ENCODE measurements at regions not wholly inside any gene's neighbourhood (a gene's known extent, or its start where the extent isn't known, plus 50 kb on each side); places are given as distances from the start of the nearest gene placed in this dataset.

DNA sequence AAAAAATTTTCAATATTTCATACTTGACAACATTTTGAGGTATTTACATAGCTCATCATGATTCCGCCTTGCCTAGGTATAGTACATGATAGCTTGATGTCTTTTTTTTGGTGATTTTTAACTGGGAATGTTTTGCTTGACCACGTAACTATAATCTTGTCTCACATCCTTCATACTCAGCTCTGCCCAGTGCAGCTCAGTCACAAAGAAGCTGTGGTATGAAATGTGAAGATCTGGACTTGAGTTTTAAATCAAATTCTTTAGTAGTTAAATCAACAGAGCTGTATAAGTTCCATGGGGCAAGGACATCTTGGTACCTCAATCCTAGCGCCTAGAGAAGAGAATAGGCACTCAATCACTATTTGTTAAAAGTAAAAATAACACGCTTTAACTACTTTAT, 276.3 kb upstream of the DKK2 start:
- no peak for DNase-seq

DNA sequence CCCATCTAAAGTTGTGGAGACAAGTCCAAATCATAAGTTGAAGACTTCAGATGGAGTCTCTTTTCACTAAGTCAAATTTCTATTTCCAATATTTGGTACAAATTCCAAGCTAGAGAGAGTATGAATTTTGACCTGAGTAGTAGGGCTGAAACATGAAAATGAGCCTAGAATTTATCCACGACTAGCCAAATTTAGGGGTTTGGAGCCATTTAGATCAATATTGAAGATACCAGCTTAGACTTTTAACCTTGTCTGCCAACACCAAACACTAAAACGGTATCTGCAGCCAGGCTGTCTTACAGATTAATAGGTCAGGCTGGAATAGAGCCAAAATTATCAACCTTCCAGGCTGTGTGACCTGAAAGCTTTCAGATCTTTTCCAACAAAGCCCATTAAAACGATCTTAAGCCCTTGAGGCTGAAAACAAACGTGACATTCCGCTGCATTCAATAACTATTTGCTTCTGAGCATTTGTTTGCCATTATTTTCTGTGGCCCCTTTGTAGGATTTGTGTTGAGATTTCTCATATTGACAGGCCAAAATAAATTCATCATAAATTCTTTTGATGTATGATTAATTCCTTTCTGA, 268.7 kb upstream of the DKK2 start:
- DNase-seq, result no peak

DNA sequence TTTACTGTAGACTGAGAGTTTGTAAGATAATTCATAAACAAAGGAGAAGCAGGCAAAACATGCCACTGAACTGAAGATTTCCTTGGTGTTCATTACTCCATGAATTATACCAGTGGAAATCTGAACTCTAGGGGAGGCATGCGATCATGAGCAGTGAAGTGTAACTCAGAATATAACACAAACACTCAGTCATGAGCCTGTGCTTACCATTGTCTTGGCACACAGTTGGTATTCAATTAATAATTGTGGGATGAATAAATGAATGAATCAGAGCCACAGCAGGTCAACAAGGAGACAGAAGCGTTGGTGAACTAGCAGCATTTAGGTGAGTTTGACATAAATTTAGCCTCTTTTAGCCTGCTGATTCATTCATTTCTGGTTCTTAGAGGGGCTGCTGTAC, 263.5 kb upstream of the DKK2 start:
- DNase-seq, result no peak

DNA sequence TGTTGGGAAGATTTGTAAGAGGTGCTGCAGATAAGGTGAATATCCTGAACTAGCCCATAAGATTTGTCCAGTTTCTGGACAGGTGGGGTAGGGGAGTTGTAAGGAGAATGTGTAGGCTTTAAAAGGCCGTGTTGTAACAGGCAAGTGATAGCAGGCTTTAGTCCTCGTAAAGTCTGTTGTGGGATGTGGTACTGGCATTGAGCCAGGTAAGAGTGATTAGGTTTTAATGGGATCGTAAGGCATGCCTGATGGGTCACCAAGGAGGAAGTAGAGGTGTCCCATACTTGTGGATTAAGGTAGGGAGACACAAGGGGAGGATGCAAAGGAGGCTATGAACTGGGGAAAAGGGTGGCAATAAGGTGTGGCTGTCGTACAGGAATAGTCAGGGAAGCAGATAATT, 256.9 kb upstream of the DKK2 start:
- no peak for DNase-seq

DNA sequence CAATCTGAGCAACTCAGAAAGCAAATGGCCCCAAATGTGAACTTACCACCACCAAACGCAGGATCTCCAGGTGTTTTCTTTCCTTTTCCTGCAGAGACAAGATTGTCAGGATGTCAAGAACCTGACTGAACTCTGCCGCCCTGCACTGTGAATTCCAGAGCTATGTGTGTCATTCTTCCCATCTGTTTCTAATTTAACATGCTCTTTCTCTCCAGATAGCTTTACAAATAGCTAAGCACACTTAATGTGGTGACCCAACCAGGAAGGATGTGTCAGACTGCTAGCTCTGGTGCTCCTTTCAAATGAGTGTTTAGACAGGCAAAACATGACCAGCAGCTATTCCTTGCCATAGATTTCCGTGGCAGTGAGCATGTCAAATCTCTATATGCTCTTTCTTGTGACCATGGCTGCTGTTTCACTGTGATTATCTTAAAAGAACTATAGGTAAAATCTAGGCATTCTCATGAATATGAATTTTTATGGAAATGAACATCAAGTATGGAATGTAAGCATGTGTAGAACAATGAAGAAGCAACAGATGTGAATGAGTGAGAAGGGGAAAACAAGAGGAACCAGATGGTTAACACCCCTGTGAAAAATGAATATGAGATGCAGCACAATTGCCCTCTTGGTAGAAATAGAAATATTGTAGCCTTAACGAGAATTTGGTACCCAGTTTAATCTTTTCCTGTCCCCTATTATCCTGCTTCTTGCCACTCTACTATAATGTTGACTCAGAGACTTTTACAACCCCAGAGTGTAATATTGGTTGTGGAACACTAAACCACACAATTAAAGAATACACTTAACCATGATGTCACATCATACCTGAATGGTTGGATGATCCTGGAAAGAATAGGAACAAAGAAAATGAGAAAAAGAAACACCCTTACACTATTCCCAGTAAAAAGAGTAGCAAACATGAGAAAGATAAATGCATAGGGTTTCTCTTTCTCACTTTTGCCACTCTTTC, 247.8 kb upstream of the DKK2 start:
- no peak for DNase-seq

DNA sequence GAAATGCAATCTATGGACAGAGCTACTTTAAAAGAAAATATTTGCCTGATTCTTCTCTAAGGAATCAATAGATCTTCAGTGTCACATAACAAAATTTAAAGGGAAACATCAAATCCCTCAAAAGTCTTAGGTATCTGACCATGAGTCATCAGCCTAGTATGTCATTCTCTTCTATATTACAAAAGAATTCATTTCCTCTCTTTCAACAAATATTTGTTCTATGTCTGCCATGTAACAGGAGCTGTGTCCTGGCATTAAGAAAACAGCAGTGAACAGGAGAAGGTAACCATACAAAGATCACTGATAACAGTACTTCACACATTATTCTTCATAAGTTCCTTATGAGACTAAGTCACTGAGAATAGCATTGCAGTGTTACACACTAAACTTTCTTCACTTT, 243.6 kb upstream of the DKK2 start:
- no peak for DNase-seq

DNA sequence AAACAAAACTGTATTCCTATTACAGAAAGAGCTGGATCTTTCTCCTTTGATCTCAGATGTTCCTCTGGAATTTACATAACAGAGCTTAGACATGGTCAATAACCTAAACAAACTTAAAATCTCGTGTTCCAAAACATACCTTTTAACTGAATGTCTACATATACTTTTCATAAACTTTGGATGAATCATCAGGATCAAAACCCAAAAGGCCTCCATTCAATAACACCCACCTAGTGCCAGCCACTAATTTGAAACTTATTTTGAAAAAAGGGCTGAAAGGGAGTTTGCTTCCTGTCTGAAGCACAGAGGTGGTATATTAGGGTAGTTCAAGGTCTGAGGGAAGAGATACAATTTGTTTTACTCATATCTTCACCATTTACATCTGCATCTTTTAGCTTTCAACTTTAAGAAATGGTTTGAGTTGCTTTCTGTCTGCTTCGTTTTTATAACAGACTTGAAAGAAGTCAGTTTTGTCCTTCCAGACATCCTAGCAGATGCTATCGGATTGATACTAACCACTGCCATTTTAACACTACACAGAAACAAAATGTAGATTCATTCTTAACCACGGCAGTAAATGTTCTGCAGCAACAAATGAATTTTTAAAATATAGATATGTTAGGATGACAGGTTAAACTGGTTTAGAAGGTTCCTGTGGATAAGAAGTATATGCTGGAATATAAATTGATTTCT, 242.8 kb upstream of the DKK2 start:
- DNase-seq, result no peak

DNA sequence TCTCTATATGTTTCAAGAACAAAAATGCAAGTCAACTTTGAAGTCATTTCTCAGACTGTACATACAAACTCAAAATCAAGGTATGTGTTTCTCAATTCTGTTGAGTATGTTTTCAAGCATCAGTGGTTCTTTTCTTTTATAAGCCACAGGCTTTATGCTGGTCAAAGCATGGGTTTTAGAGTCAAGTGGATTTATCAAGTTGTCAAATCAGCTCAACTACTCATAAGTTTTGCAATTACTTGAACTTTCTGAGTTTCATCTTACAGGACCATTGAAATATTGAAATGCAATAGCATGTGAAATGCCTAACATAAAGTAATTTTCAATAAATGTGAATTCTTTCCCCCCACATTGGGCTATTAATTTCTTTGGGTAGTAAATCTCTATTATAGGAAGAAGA, 239.9 kb upstream of the DKK2 start:
- DNase-seq, result no peak

DNA sequence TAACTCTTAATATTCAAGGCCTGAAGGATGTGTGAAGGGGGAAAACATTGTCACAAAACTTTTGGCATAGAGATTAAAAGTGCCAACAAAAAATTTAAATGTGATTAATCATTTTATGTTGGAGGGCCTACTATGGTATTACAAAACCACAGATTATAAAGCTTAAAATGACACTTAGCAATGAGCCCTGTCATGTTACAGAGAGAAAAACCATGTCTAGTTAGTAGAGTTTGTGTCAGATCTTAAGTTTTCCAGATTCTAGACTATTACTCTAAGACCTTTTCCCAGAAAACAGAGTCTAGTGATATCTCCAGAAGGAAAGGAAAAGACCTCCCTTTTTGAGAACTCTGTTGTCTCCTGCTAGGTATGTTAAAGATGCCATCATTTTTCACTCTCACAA, 239.1 kb upstream of the DKK2 start:
- no peak for DNase-seq

DNA sequence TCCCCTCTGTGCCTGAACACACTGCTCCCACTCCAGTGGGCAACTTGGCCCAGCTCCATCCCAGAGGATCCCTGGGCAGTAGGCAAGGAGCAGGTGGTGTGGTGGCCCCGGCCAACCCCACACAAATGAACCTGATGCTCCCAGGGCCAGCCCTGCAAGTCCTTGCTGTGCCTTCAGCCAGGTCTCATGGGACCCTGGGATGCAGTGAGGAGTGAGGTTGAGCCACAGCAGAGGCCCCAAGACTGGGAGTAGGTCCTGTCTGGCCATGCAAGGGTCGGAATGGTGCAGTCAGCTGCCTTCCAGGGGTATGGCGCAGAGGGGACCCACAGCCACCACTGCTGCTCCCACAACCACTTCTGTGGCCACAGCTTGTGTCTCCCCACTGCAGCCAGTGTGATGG, 234.5 kb upstream of the DKK2 start:
- DNase-seq, result no peak

DNA sequence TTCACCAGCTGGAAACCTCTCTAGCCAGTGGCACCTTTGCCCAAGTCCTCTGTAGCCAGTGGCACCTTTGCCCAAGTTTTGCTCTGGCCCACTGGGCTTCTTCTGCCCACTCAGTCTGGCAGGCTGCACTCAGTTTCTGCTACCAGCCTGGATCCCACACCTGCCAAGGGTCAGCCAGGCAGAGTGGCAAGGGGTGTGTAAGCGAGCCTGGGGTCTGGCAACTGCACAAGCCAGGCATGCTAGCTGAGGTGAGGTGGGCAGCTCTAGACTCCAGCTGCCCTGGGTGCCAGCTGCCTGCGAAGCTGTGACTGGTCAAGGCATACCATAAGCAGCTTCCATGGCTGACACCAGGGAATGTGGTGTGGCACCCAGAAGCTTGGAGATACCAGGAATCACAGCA, 233.1 kb upstream of the DKK2 start:
- DNase-seq, result no peak

DNA sequence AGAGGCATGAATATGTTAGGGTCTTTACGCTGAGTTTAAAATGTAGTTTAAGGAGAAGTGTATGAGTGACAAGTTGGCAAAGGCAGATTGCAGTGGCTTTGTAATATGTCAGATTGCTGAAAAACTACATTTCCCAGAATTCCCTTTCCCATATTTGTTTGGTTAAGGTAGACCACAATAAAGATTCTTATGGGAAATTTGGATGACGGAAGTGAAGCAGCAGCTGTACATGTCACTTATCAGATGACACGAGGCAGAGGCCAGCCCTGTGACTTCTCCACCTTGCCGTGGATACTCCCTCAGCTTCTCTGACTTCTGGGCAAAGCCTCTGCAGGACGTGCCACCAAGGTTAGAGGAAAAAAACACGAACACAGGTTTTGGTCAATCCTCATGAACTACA, 229.7 kb upstream of the DKK2 start:
- no peak for DNase-seq

DNA sequence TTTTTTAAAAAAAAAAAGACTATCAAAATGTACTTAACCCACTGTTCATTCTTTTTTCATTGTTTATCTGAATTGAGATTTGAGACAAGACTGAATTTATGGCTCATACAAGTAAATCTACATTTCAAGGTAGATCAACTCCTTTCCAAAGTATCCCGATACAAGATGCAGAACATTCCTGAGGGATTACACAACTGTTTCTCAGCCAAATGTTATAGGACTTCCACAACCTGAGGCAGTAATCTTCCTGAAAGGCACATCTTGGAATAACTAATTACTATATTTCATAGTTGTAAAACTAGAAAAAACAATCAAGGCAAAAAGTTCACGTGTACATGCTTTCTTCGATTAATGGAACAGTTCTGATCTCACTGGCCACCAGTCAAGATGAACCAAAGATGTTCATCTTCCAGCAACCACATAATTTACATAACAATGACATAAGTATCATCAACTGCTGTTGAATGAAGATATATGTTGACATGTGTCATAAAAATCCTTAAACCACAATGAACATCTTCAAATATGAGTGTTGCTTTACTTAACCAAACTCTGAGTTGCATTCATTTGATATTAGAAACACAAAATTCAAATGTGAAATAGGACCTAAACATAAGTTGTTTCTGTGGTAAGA, 225.2 kb upstream of the DKK2 start:
- no peak for DNase-seq

DNA sequence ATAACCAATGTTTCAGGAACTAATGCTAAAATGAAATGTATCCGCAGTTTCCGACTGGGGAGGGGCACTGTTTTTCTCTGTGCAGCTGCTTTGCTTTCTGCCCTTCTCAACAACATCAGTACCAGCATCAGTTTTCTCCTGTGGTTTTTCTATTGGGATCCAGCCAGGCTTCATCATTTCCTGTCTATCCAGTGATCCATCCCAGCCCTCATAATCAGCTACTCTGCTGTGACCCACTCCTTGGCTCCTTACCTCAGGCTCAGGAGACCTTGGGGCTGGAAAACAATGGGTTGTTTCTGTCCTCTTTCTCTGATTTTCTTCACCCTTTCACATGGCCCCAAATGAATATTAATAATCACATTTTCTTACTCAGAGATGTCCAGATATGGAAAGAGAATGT, 222.2 kb upstream of the DKK2 start:
- DNase-seq, result no peak

DNA sequence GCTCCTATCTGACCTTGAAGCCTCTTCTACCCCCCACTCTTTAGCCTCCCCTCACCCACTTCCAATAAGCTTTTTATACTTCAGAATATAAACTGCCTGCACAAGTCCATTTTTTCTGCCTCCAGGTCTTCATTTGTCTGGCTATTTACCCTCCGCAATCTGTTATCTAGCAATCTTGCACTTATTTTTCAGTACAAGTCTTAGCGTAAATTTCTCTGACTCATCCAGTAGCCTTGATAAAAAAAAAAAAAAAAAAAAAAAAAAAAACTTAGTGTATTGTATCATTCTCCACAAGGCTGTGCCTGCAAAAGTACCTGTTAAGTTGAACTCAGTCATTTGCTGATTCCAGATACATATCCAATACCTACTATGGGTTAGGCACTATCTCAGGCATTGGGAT, 219.5 kb upstream of the DKK2 start:
- no peak for DNase-seq

DNA sequence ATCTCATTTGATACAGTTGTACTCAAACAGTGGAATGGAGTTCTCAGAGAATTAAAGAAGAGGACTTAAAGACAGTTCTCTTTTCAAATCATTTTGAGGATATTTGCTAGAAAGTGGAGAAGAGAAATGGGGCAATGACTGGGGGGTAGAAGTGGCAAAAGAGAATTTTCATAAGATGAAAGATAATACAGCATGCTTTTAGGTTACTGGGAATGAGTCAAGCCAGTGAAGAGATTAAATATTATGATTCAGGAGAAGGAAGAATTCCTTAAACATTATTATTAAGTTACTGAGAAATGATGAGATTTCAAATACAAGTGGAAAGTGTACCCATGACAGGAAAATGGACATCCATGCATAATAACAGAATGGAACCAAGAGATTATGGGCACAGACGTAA, 219.0 kb upstream of the DKK2 start:
- DNase-seq, result no peak

DNA sequence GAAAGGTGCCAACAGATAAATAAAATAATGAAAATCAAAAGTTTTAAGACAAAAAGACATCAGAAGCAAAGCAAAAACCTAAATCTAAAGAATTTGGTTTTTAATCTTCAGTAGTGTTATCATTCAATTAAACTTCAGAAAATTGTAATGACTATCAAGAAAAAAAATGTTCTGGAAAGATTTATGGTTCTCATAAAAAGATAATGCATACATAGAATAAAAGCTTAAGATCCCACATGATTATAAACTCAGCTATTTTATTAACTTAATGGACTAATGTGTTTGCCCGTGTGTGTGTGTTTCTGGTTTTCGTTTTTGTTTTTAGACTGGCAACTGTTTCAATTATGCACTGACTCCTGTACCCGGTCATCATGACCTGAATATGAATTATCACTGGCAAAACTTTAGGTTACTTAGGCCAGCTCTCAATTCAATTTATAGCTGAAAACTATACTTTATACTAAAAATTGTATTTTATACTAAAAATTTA, 217.5 kb upstream of the DKK2 start:
- no peak for DNase-seq

DNA sequence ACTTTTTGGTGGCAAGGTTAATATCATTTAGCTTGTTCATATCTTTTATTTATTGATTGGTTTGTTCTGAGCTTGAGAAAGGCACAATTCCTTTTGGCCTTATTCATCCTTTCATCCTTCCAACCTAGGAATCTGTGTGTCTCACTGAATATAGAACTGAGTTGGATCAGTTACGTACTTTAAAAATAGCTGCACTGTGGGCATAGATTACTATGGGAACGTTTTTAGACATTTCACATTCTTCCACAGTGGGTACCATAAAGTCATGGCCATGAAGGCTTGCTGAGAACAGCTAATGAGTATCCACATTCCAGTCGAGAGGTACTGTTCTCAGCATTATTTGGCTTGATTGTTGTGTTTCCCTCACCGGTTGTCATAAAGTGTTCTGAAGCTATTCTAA, 217.0 kb upstream of the DKK2 start:
- no peak for DNase-seq

DNA sequence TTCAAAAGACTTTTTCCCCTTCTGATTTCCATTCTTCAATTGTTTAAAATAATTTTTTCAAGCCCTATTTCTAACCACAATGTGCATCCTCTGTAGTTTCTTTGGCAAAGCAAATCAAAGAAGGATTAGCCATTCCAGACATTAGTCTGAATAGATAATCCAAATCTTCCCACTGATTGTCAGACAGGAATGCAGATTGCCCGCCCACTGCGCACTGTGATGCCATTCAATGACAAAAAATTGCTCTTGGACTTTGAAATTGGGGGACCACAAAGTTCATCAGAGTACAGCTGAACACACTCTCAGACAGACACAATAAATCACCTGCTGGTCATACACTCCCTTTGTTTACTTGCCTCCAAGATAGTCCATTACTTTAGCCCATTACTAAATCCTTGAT, 216.5 kb upstream of the DKK2 start:
- no peak for DNase-seq

DNA sequence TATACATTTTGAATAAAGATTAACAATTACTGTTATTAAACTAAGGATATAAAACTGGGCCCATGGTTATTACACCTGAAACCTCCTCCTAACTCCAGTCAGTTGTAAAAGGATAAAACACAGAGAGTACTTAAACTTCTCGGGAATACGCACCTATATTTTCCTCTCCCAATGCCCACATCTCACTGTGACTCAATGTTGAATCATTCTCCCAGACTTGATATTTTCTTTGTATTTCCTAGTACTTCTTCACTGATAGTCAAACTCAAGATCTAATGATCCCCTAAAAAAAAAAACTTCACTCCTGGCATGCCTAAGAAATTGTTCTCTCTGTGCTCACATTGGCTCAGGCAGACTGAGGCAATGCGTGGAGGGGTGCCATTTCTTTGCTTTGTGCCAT, 212.5 kb upstream of the DKK2 start:
- no peak for DNase-seq

DNA sequence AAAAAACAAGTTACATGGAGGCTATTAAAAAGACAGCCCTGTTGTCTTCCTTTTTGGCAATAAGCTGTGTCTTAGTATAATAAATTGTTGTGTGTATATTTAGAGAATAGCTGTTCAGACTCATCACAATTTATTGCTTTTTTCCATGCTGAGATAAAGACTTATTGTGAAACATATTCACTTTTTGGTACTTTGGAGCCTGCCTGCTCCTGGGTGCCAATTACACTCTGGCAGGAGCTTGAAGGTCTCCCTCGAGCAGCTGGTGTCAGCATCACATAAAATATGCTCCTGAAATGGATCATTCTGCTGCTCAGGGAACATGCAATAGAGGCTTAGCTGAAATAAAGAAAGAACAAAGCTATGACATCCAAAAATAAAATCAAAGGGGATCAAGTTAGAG, 211.6 kb upstream of the DKK2 start:
- no peak for DNase-seq

DNA sequence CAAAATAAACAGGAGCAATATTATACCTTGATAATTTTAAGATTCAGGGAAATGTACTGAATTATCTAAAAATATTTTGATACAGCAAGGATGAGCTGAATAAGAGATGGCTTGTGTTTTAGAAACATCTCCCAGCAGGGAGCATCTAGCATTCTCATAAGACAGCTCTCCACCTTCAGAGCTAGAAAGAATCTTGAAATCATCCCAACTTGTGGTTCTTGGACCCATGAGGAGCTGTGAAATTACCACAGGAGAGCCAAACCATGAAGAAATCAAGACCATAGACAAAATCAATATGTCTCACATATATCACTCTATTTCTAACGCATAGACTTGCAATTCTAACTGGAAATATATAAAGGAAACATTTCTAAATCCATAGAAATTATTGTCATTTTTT, 210.6 kb upstream of the DKK2 start:
- no peak for DNase-seq

DNA sequence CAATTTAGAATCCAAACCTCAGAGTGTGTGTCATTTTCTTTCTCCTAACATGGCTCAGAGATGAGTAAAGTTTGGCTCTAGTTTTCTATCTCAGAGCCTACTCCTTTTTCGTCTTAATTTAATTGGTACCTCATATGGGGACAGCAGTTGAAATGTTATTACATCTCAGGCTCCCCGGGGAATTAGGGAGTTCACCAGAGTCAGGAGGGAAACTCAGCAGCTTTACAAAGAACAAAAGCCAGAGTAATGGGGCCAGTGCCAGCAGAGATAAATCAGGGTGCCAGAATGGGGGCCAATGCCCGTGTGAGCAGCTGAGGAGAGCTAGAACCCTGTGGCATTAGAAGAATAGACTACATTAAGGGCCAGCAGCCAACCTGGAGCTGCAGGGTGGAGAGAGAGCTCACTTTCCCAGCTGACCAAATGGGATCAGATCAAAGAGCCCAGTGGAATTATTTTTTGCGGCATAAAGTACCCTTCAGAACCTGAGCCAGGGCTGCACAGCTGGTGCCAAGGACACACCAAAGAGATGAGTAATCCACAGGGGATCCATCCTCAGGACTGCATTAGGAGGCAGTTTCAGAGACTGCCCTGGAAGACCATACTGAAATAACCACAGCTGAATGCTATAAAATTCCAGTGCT, 207.1 kb upstream of the DKK2 start:
- no peak for DNase-seq

All from midbrain (tissue), 1 donor.